RPMI7951 (cell line): ENCODE measurements at regions not wholly inside any gene's neighbourhood (a gene's known extent, or its start where the extent isn't known, plus 50 kb on each side); places are given as distances from the start of the nearest gene placed in this dataset.
"Not testable (repeated sequence)": the region's sequence is repeated elsewhere in the genome, so short reads cannot be mapped to it uniquely, and the experiment has no call there.

ENCODE experiments used
- DNase-seq: peaks from one replicate; pipeline ENCODE4 v3.0.0-alpha.2; 2012; ENCODE audit warnings: low read depth

DNA sequence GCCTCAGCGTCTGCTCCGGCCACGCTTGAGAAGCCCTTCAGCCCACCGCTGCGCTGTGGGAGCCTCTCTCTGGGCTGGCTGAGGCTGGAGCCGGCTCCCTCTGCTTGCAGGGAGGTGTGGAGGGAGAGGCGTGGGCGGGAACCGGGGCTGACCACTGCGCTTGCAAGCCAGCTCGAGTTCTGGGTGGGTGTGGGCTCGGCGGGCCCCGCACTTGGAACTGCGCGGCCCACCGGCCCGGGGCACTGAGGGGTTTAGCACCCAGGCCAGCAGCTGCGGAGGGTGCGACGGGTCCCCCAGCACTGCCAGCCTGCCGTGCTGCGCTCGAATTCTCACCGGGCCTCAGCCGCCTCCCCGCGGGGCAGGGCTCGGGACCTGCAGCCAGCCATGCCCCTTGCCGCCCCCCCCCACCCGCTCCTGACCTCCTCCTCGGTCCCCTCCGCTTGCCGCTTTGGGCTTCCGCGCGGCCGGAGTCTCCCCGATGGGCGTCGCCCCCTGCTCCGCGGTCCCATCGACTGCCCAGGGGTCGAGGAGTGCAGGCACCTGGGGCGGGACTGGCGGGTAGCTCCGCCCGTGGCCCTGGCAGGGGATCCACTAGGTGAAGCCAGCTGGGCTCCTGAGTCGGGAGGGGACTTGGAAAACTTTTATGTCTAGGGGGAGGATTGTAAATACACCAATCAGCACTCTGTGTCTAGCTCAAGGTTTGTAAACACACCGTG is 106.7 kb downstream of the RAP2B start:
- DNase-seq: no peak

DNA sequence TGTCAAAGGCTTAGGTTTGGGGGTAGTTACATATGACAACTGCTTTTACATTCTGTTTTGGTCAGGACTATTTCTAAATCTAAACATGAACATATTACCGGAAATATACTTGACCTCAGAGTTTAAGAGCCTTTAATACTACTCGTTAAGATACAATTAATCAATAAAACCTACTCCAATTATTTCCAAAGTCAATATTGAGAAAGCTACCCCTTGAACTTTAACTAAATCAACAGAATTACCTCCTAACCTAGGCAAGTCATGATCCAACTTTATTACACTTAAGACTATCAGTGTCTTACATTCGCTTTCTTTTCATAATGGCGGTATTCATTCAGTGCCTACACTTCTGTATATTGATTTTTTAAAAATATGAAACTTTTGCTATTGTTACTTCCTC is 107.7 kb downstream of the RAP2B start:
- DNase-seq: no peak

DNA sequence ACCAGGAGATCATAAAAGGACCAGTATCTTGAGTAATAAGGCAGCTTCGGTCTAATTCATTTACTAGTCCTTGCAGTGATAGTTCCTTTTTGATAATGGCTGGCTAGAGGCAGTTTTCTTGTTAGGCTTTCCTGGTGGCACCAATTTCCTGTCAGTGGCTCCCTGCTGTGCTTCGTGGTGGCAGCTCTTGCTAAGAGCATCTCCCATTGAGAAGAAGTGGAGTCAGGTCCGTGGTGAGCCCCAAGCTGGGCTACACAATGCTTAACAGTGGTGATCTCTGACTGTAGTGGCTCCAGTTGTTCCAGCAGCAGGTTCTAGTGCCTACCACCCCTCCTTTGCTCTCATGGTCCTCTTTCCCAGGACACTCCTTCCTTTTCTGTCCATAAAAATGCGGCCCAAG is 111.2 kb downstream of the RAP2B start:
- DNase-seq: no peak

DNA sequence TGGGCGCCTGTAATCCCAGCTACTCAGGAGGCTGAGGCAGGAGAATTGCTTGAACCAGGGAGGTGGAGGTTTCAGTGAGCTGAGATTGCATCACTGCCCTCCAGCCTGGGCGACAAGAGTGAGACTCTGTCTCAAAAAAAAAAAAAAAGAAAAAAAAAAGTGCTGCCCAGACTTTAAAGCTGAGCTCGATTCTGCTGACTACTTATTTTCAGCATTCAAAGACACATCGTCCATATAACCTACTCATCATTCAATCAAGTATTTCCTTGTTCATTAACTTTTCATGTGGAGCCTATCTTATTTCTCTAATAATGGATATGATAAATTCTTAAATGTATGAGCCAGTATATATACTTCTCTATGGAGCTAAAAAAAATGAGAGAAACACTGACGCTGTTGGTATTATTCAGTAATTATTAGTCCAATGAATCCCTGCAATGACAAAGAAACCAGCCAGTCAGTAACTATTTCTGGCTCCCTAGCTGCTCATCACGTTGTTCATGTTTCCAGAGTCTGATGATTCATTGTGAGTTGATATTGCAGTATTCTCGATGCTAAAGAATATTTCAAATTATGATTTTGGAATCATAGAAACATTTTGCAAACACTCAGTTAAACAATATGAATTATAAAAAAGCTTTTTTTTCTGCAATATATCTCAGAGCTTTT is 111.9 kb downstream of the RAP2B start:
- no peak for DNase-seq

DNA sequence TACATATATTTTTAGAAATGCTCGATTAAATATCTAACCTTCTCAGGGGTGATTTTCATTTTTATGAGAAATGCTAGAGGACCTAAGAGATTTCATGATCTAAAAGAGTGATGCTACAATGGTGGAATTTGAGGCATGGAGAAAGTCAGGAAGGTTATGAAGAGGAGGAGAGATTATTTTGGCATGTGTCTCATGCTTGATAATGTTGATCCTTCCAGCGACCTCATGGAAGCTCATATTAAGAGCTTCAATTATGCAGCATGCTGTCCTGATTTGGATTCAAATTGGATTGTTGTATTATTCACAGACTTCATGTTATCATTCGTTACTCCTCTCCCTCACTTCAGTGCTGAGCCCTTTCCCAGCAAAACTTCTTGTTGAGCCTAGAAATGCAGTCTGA is 112.5 kb downstream of the RAP2B start:
- DNase-seq: no peak

DNA sequence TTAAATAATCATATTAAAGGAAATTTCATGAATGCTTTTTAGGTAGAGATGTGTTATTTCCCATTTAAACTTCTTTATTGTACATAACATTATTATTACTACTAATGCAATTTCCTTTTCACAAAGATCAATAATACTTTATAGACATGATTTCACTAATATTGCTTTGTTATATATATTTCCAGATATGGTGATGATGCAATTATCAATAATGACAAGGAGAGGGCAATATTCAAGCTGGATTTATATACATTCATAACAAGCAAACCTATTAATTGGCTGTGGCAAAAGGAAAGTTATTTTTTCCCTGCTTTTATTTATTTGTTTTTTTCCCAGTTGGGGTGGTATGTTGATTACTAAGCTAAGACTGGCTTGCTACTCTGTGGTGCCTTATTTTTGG is 113.5 kb downstream of the RAP2B start:
- DNase-seq: no peak

DNA sequence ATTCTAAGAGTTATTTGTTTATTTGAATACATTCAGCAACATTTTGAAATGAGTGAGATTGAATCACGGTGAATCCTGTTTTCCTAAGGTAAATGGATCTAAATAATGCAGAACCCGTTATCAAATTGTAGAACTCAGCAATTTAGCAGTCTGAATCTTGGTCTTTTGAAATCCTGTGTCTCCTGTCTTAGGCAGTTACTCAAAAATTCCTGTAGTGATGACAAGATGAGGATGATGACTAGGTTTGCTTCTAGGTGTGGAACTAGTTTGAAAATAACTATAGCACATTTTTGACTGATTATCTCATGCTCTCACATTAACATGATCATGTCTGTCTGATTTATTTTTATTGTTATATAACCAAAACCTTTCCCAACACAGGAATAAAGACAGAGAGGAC is 115.0 kb downstream of the RAP2B start:
- DNase-seq: no peak

DNA sequence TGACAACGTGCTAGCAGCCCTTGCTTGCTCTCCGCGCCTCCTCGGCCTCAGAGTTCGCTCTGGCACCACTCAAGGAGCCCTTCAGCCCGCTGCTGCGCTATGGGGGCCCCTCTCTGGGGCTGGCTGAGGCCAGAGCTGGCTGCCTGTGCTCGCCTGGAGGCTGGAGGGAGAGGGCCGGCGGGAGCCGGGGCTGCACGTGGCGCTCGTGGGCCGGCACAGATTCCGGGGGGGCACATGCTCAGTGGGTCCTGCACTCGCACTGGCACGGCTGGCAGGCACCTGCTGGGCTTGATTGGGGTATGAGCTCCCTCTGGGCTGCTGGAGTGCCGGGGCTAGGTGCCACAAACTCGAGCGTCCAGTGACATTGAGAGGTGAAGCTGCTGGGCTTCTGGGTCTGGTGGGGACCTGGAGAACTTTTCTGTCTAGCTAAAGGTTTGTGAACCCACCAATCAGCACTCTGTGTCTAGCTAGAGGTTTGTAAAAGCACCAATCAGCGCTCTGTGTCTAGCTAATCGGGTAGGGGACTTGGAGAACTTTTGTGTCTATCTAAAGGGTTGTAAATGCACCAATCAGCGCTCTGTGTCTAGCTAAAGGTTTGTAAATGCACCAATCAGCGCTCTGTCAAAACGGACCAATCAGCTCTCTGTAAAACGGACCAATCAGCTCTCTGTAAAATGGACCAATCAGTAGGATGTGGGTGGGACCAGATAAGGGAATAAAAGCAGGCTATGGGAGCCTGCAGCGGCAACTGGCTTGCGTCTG is 119.4 kb downstream of the RAP2B start:
- DNase-seq: not testable (repeated sequence)

DNA sequence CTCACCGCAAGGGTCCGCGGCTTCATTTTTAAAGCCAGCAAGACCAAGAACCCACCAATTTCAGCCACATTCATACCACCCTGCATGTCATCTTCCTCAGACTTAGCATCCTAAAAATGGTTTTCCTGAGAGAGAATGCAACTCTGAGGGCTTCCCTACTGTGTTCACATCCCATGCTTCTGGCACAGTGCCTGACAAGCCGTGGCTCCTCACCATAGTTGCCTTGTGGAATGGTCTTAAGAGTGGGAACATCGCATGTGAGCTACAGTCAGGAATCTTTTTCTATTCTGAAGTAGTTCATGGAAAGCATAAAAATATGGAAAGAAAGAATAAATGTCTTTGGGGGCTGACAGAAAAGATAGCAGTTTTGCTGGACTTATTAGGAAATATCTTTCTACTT is 120.3 kb downstream of the RAP2B start:
- DNase-seq: no peak

DNA sequence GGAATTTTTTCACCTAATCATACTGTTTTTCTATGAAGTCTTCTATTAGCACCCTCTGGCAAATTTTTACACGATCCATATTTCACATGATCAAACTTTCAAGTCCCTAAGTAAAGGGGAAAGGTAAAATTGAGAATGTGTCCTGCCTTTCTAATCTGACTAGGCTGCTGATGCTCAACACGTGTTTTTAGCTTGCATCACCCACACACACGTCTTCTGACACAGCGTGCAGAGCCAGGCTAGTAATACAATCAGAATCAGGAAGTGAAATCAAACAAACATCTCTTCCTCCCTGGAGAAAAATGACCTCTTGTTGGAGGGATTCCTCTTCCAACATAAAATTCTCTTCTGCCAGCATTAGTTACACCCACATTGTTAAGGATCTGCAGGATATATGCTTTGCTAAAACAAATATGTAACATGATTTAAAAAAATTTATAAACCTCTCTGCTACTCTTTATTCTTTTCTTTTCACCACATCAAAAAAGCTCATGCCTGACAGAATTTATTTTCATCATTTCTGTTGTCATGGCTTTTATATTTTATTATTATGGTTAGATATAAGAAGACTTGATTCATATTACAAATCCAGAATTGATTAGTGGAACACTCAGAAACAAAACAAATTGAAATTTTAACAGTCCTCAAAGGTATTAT is 122.4 kb downstream of the RAP2B start:
- DNase-seq: peak; percentile 74

DNA sequence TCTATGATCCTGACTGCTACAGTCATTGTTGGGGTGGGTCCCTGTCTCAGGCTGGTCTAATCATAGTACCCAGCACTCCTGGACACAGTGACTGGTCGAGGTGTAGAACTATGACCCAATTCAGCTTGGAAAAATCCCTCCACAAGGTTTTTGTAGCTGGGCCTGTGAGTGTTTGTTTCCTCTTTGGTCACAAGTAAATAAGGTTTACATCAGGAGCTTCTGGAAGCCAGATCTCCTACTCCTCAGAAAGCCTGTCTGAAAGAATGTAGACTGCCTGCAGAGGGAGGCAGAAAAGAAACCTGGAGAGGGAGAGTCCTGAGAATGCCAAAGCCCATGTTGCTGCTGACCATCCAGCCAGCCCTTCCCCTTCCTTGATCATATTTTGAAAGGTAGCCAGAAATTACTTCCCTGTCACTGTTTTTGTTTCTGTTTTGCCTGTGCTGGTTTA is 123.2 kb downstream of the RAP2B start:
- peak; percentile 30 for DNase-seq

DNA sequence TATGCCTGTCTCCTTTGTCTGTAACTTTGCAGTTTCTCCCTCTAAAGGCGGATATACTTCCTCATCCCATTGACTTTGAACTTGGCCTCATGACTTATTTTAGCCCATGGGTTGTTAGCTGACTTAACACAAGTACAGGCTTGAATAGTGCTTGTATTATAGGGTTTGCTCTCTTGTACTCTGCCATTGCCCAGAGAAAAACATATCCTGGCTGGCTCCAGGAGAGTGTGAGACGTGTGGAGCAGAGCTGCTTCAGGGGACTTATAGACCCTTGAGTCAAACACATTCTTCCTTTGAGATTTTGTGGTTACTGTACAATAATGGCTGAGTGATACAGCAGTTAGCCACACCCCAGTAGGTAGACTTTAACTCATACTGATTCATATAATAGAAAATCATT is 124.0 kb downstream of the RAP2B start:
- no peak for DNase-seq

DNA sequence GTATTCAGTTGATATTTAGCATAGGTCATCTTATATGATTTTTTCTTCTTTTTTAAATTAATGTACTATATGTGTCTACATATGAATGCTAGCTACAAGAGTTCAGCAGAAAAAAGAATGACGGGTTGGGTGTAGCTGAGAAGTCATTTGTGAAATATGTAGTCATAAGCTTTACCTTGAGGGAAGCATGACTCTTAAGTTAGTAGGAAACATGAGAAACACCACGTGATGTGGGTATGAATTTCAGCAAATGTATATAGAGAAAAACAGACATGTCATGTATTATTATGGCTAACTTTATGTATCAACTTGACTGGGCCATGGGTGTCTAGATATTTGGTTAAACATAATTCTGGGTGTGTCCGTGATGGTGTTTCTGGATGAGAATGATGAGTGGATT is 125.0 kb downstream of the RAP2B start:
- no peak for DNase-seq

DNA sequence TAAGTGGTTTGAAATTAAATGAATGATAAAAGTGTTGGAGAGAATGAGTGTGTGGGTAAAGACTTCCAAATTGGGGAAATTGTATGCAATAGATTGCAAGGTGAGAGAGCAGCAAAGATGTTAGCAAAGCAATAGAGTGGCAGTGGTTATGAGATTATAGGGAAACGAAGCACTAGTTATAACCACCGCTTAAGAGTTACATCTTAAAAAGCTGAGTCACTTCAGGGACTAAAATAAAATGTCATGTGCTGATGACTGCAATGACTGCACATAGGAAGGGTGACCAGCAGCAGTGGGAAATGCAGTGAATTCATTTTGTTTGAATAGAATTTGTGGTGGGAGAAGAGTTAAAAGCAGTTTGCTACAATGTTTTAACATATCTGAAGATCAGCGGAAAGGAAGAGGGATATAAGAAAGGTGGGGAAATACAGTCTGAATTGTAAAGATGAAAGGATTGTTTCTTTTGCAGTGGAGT is 127.3 kb downstream of the RAP2B start:
- peak; percentile 52 for DNase-seq

DNA sequence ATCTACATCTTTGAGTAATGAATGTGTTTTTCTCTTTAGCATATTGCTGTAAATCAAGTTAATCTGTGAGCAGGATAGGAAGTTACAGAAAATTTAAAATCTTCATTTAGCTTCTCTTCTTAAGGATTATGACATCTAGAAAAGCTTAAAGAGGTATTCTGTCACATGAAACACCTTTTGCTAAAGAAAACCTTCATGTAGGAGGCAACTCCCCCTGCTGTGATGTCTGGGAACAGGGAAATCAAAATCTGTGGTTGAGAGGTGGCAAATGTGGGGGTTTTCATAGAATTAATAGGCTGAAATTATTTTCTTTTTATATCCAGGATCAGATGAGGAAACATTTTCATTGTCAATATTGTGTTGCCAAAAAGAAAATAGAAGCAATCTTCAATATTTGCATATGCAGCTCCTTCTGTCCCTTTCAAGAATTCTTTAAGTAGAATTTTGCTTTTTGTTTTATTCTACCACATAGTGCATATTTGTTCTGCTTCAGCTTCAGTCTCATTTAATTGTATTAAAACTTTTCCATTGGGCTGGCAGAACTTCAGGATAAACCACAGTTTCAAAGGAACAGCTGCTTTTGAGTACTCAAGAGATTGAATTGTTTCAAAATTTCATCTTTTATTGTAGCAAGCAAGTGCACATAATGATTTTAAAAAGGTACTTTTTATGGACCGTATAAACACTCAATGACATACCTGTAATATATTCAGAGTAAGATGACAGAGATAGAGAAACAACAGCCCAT is 128.4 kb downstream of the RAP2B start:
- peak; percentile 21 for DNase-seq

DNA sequence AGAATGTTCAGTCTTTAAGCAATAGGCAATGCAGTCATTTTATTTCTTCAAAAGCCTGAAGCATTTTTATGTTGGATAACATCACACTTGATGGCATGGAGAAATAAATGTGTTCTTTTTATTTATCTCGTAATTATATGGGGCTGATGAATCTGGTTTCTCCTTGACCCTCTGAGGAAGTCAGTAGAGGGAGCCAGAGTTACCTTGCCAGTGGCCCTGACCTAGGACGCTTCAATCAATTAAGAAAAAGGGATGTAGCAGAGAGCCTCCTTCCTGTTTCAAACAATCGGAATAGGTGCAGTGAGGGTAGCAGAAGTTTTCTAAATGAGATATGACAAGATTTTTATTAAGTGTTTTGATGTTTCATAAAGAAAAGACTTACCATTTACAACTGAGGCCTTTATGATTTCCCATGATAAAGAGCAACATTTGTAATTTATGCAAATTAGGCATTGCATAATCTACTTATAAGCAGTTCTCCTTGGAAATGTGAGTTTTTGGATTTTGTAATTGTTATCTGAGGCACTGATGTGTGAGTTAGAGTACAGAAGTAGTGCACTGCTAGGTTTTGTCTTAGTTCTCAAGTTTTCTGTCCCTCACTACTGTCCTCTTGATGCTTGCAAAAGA is 129.1 kb downstream of the RAP2B start:
- peak; percentile 41 for DNase-seq

DNA sequence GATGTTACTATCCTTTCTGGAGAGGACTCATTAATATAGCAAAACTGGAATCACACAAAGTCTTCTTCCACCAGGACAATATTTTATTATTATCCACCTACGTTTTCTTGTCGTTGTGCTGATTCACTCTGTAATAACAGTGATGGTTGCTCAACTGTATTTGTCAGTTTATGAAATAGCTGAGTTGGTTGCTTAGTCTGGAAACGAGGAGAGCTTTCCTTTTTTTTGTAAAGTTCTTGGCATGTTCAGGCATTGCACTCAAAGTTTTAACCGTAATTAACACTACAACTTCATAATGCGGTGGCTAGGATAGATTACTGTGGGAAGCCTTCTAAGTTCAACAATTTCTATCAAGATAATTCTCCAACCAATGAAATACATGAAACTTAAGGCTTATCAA is 131.2 kb downstream of the RAP2B start:
- no peak for DNase-seq

DNA sequence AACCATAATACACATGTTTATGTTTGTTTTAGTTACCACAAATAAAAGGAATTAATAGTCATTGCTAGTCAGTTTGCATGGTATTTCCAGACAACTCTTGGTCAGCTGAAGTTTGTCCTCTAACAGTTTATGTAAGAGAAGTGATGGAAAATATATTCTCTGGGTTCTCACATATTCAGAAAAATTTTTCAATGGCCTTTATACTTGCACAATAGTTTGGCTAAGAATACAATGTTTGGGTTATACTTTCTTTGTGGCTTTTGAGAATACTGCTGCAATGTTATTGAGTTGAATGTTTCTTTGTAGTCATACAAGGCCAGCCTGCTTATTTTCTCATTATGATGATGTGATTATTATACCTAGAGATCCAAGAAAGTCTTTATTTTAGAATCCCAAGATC is 133.9 kb downstream of the RAP2B start:
- no peak for DNase-seq

DNA sequence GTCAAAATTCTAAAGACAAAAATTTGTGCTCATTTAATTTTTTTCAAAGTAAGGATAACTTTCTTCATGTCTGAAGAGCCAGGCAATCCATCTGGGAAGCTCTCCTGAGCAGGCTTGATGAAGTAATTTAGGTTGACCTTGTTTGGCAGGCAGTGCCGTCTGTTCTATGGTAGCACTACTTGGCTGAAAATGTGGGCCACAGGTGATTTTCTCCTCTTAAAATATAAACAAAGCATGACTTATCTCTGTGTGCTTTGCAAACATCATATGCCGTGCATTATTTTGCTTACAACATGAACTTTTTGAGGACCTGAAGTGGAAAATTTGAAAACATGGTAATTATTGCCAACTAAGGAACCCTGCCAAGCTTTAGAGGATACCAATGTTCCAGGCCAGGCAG is 143.2 kb downstream of the RAP2B start:
- DNase-seq: no peak

DNA sequence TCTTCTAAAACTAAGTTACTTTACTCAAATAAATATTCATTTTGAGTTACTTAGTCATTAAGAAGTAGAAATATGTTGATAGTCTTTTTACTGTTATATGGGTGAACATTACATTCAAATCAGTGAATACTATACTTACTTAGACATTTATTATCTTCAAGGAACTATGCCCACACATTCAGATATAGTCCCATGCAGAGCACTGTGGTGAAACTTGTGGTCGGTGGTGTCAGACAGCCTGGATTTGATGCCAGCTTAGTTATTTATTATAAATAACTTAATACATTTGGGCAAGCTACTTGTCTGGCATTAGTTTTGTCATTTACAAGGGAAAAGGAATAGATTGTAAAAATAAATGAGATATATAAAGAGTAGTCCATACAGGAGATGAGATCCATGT is 149.5 kb downstream of the RAP2B start:
- DNase-seq: no peak
